H1 (cell line): ENCODE measurements at regions not wholly inside any gene's neighbourhood (a gene's known extent, or its start where the extent isn't known, plus 50 kb on each side); places are given as distances from the start of the nearest gene placed in this dataset.

Experiments used
- CTCF ChIA-PET: fragments of 300-600 bp; sonication (Branson Sonifier 250); formaldehyde crosslinking; loops from one replicate; lab custom pipeline; 2021; ENCODE audit not compliant: partially characterized antibody; lab: Charles Lee
- POLR2A ChIA-PET: fragments of 300-600 bp; sonication (Branson Sonifier 250); formaldehyde crosslinking; loops from one replicate; lab custom pipeline; 2021; ENCODE audit warnings: inconsistent platforms; ENCODE audit not compliant: partially characterized antibody; lab: Charles Lee
- DNase-seq, 2 experiments: peaks; one replicate each; pipeline versions ENCODE4 v3.0.0 to v3.0.0-alpha.2; 2010 to 2022; ENCODE audit warnings: low spot score in 2 of 2, low read depth in 1 of 2, mixed read lengths in 1 of 2
- FAIRE-seq: peaks from 2 replicates; lab custom pipeline; 2011; peaks lifted over from hg19 to GRCh38; lab: Jason Lieb, UNC
- H2AFZ ChIP-seq: 2 replicates; pipeline ENCODE4 v1.8.1; 2012; ENCODE audit warnings: low read length, inconsistent platforms
- H2AK5ac ChIP-seq: 2 replicates; pipeline ENCODE4 v1.6.1; 2013; ENCODE audit warnings: low read depth, low read length
- H2BK120ac ChIP-seq: replicated peaks from 2 replicates; pipeline ENCODE3; 2013; ENCODE audit warnings: low read depth, low read length, inconsistent platforms
- H2BK12ac ChIP-seq: 2 replicates; pipeline ENCODE4 v1.6.1; 2013; ENCODE audit warnings: low read depth, low read length
- H2BK15ac ChIP-seq: 2 replicates; pipeline ENCODE4 v1.6.1; 2013; ENCODE audit warnings: low read length
- H2BK20ac ChIP-seq: 2 replicates; pipeline ENCODE4 v1.6.1; 2013; ENCODE audit warnings: low read length
- H2BK5ac ChIP-seq: 2 replicates; pipeline ENCODE4 v1.6.1; 2013; ENCODE audit warnings: low read depth, low read length
- H3K14ac ChIP-seq: 2 replicates; pipeline ENCODE4 v1.6.1; 2013; ENCODE audit warnings: inconsistent platforms; ENCODE audit not compliant: insufficient read length
- H3K18ac ChIP-seq: 2 replicates; pipeline ENCODE4 v1.6.1; 2013; ENCODE audit warnings: low read length; ENCODE audit errors: extremely low read depth
- H3K23ac ChIP-seq: 2 replicates; pipeline ENCODE4 v1.6.1; 2013; ENCODE audit warnings: inconsistent platforms; ENCODE audit not compliant: insufficient read length
- H3K23me2 ChIP-seq: 2 replicates; pipeline ENCODE4 v1.6.1; 2013; ENCODE audit warnings: low read depth, low read length
- H3K27ac ChIP-seq: 2 replicates; pipeline ENCODE4 v1.6.1; 2011; ENCODE audit warnings: low read depth, low read length, inconsistent platforms
- H3K27me3 ChIP-seq, 4 experiments: replicated peaks in 1 of 4; 1 replicate in 1 of 4; 2 replicates in 3 of 4; pipeline versions ENCODE4 v1.6.1 to v1.8.1; 2011 to 2013; ENCODE audit warnings: low read length in 3 of 4, mild to moderate bottlenecking in 3 of 4, inconsistent platforms in 2 of 4, mixed read lengths in 2 of 4, moderate library complexity in 1 of 4; ENCODE audit not compliant: control insufficient read depth in 3 of 4, insufficient read depth in 3 of 4; ENCODE audit errors: extremely low read depth in 1 of 4
- H3K36me3 ChIP-seq, 4 experiments: 2 replicates each; pipeline versions ENCODE4 v1.6.1 to v1.8.1; 2011 to 2013; ENCODE audit warnings: mild to moderate bottlenecking in 4 of 4, low read length in 3 of 4, moderate library complexity in 2 of 4, control low read depth in 1 of 4, inconsistent platforms in 1 of 4; ENCODE audit not compliant: insufficient read depth in 4 of 4, control insufficient read depth in 2 of 4
- H3K4ac ChIP-seq: replicated peaks from 2 replicates; pipeline ENCODE3; 2013; ENCODE audit warnings: low read length, low read depth, mixed read lengths, inconsistent platforms; ENCODE audit not compliant: insufficient read length
- H3K4me1 ChIP-seq, 4 experiments: replicated peaks in 1 of 4; 1 replicate in 1 of 4; 2 replicates in 3 of 4; pipeline versions ENCODE4 v1.6.1 to v1.8.1; 2011 to 2013; ENCODE audit warnings: low read length in 3 of 4, inconsistent platforms in 2 of 4, mixed read lengths in 1 of 4; ENCODE audit not compliant: insufficient read depth in 4 of 4, control insufficient read depth in 3 of 4
- H3K4me2 ChIP-seq, 2 experiments: 2 replicates each; pipeline versions ENCODE4 v1.6.1 to v1.8.1; 2011 to 2013; ENCODE audit warnings: low read depth in 2 of 2, low read length in 2 of 2, control low read depth in 1 of 2, inconsistent platforms in 1 of 2, mild to moderate bottlenecking in 1 of 2; ENCODE audit not compliant: insufficient read depth in 1 of 2
- H3K4me3 ChIP-seq, 4 experiments: fragments of 200-600, 300-600 bp in 1 of 4; sonication (generic), shearing (Covaris generic), sonication (Bioruptor Twin) in 1 of 4; 2 replicates each; pipeline versions ENCODE4 v1.5.1 to v1.8.1; 2011 to 2016; ENCODE audit warnings: low read length in 4 of 4, low read depth in 3 of 4, control low read depth in 2 of 4, inconsistent platforms in 2 of 4, mild to moderate bottlenecking in 2 of 4, mixed read lengths in 1 of 4, moderate library complexity in 1 of 4; ENCODE audit not compliant: insufficient read depth in 2 of 4; ENCODE audit errors: extremely low read depth in 1 of 4
- H3K56ac ChIP-seq: replicated peaks from 2 replicates; pipeline ENCODE3; 2013; ENCODE audit warnings: low read depth, mild to moderate bottlenecking, mixed read lengths, low read length, inconsistent platforms; ENCODE audit not compliant: insufficient read length
- H3K79me1 ChIP-seq: 2 replicates; pipeline ENCODE4 v1.6.1; 2013; ENCODE audit warnings: low read depth, low read length, control low read depth
- H3K79me2 ChIP-seq, 2 experiments: 2 replicates each; pipeline versions ENCODE4 v1.6.1 to v1.8.1; 2012 to 2013; ENCODE audit warnings: low read length in 2 of 2, mild to moderate bottlenecking in 2 of 2, inconsistent platforms in 1 of 2; ENCODE audit not compliant: insufficient read depth in 2 of 2, control insufficient read depth in 1 of 2
- H3K9ac ChIP-seq, 4 experiments: replicated peaks in 1 of 4; 1 replicate in 1 of 4; 2 replicates in 3 of 4; pipeline versions ENCODE4 v1.6.1 to v1.8.1; 2011 to 2013; ENCODE audit warnings: low read depth in 3 of 4, low read length in 3 of 4, control low read depth in 2 of 4, mild to moderate bottlenecking in 2 of 4, moderate library complexity in 2 of 4, inconsistent platforms in 1 of 4; ENCODE audit errors: extremely low read depth in 1 of 4
- H3K9me3 ChIP-seq, 2 experiments: 2 replicates each; pipeline versions ENCODE4 v1.6.1 to v1.8.1; 2012 to 2013; ENCODE audit warnings: mild to moderate bottlenecking in 2 of 2, moderate library complexity in 2 of 2, control low read depth in 1 of 2, inconsistent platforms in 1 of 2, low read depth in 1 of 2, low read length in 1 of 2, mixed read lengths in 1 of 2; ENCODE audit not compliant: insufficient read depth in 2 of 2
- H4K20me1 ChIP-seq, 2 experiments: replicated peaks in 1 of 2; 2 replicates each; pipeline versions ENCODE3 to v1.8.1; 2011 to 2013; ENCODE audit warnings: inconsistent platforms in 2 of 2, low read length in 2 of 2, mild to moderate bottlenecking in 1 of 2; ENCODE audit not compliant: insufficient read depth in 2 of 2, control insufficient read depth in 1 of 2
- H4K5ac ChIP-seq: 2 replicates; pipeline ENCODE4 v1.6.1; 2013; ENCODE audit warnings: low read length, low read depth, mixed read lengths, inconsistent platforms; ENCODE audit not compliant: insufficient read length
- H4K8ac ChIP-seq: 2 replicates; pipeline ENCODE4 v1.8.0; 2013; ENCODE audit warnings: mild to moderate bottlenecking, moderate library complexity, low read length, inconsistent platforms; ENCODE audit not compliant: insufficient read depth; ENCODE audit errors: extremely low read depth
- H4K91ac ChIP-seq: replicated peaks from 2 replicates; pipeline ENCODE3; 2013; ENCODE audit warnings: low read length, mixed read lengths, inconsistent platforms; ENCODE audit not compliant: insufficient read length
- CREB1 ChIP-seq: IDR thresholded peaks from 2 replicates; pipeline ENCODE4 v1.6.1; 2012; ENCODE audit warnings: inconsistent platforms
- MAFK ChIP-seq: IDR thresholded peaks from 2 replicates; pipeline ENCODE4 v1.6.1; 2012; ENCODE audit warnings: low read depth, mild to moderate bottlenecking, improper control_type of control experiment, low read length
- SP4 ChIP-seq: IDR thresholded peaks from 2 replicates; pipeline ENCODE4 v1.6.1; 2012; ENCODE audit warnings: low read length, inconsistent platforms
- WGBS, 2 experiments: shearing (Covaris generic) in 1 of 2; methylation state at CpG; one replicate each; pipeline versions ENCODE4 v1.1.6 to v1.1.7; 2013 to 2015; ENCODE audit warnings: low lambda C conversion rate in 2 of 2, mixed read lengths in 2 of 2, inconsistent platforms in 1 of 2, low coverage in 1 of 2, missing lambda C conversion rate in 1 of 2; ENCODE audit not compliant: insufficient replicate concordance in 2 of 2, insufficient coverage in 1 of 2, insufficient read length in 1 of 2; ENCODE audit errors: extremely low coverage in 1 of 2, missing lambda C conversion rate in 1 of 2; 5-methylcytosine and 5-hydroxymethylcytosine counted together

DNA sequence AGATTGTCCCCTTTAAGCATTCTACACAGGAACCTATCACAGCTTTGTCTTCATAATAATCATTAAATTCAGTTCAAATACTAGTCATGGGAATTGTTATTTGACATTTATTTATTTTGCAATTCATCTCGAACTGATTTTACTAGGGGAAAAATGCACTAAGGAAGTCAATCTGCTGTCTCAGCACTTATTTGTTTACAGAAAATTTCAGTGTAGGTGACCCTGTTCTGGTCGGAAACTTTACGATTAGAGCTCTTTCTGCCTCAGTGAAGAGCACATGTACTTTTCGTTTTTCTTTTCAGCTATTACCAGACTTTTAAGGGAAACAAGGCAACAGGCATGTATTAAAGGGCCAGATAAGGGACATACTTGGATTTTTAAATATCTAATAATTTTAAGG is 1405.7 kb upstream of the ZEB2 start:
- WGBS, 2 experiments = 97% methylated on average over 4 of the region's 4 CpGs; no CpG with 5 or more reads in 1 of the 2 experiments
- Histone ChIP-seq H3K79me2 (no peaks in the 10 kb centered on the region), H3K14ac (no peak overlapping the region), H4K8ac (no peak overlapping the region), H2BK120ac (no peak overlapping the region), H2BK15ac (no peak overlapping the region), H3K36me3 (no peaks in the 10 kb centered on the region), H4K91ac (no peak overlapping the region), H3K56ac (no peak overlapping the region), H3K23me2 (no peaks in the 10 kb centered on the region), H2BK12ac (no peak overlapping the region), H3K79me1 (no peaks in the 10 kb centered on the region), H3K4me3 (no peak overlapping the region), H3K18ac (no peak overlapping the region)
- ChIA-PET POLR2A (no interaction called here), CTCF (interaction anchor here (0.5 kb wide), 1 partner anchor 291 kb away, joined by 3 read pairs; no protein-coding TSS in a partner anchor)
- FAIRE-seq (no peak), DNase-seq (no peak)
- no peak for TF ChIP-seq CREB1
- TF ChIP-seq SP4 = no peak
- TF ChIP-seq MAFK = peak; percentile 74
- TF ChIP-seq, all 59 proteins: peak for 1
- Histone ChIP-seq H2AFZ (no peak overlapping the region), H3K27ac (no peak overlapping the region), H4K20me1 (no peaks in the 10 kb centered on the region), H3K4me2 (no peak overlapping the region), H3K9me3 (no peaks in the 10 kb centered on the region), H2AK5ac (no peak overlapping the region), H4K5ac (no peak overlapping the region), H2BK5ac (no peak overlapping the region), H3K9ac (peak overlapping the region in 1 of 4 experiments; percentile 34; a peak in 1 of 7 replicates), H2BK20ac (no peak overlapping the region), H3K4ac (no peak overlapping the region), H3K27me3 (no peaks in the 10 kb centered on the region), H3K4me1 (peaks cover 0 to 6% (median 0%) of the 10 kb centered on the region in 4 experiments; a peak in 1 of 7 replicates), H3K23ac (no peak overlapping the region)
